A549 (cell line): ENCODE measurements at regions not wholly inside any gene's neighbourhood (a gene's known extent, or its start where the extent isn't known, plus 50 kb on each side); places are given as distances from the start of the nearest gene placed in this dataset.

Source experiments
- BHLHE40 ChIP-seq: IDR thresholded peaks from 2 replicates; pipeline ENCODE4 v1.6.1; 2012; ENCODE audit warnings: low read depth, low read length, inconsistent platforms
- CEBPB ChIP-seq, 2 experiments: fragments of >200 bp in 1 of 2; sonication (Bioruptor Twin) in 1 of 2; formaldehyde crosslinking in 1 of 2; IDR thresholded peaks; 2 replicates each; pipeline ENCODE4 v1.6.1; 2012 to 2016
- FOSL2 ChIP-seq, 2 experiments: fragments of 450-650 bp in 1 of 2; fragments of >200 bp in 1 of 2; sonication (Bioruptor Twin) in 1 of 2; formaldehyde crosslinking; IDR thresholded peaks; 2 replicates each; pipeline versions ENCODE4 v1.5.0 to v1.6.1; 2016 to 2020; ENCODE audit warnings: mild to moderate bottlenecking in 1 of 2, moderate library complexity in 1 of 2
- JUN ChIP-seq, 2 experiments: fragments of >200 bp; sonication (Bioruptor Twin); formaldehyde crosslinking; IDR thresholded peaks; 2 replicates in 1 of 2; 3 replicates in 1 of 2; pipeline ENCODE4 v1.6.1; 2016 to 2017
- NPAS2 ChIP-seq: fragments of 250-450 bp; sonication (Bioruptor Pico); IDR thresholded peaks from 2 replicates; pipeline ENCODE4 v1.8.0; 2022; ENCODE audit warnings: mild to moderate bottlenecking, moderate library complexity, borderline replicate concordance
- POLR2A ChIP-seq: IDR thresholded peaks from 2 replicates; pipeline ENCODE4 v1.6.1; 2012; ENCODE audit warnings: mild to moderate bottlenecking, low read length
- RNF2 ChIP-seq: fragments of 200-600 bp; sonication (generic); IDR thresholded peaks from 2 replicates; pipeline ENCODE4 v1.6.1; 2016; ENCODE audit warnings: low read depth, mild to moderate bottlenecking, antibody characterized with exemption, moderate library complexity, borderline replicate concordance
- SMC3 ChIP-seq: fragments of >200 bp; sonication (Bioruptor Twin); formaldehyde crosslinking; IDR thresholded peaks from 3 replicates; pipeline ENCODE4 v1.6.1; 2018; ENCODE audit warnings: inconsistent platforms
- SREBF2 ChIP-seq: fragments of 450-650 bp; IDR thresholded peaks from 2 replicates; pipeline ENCODE4 v1.6.1; 2014; ENCODE audit warnings: mild to moderate bottlenecking, moderate library complexity
- ZNF302 ChIP-seq: fragments of 250-450 bp; sonication (Bioruptor Pico); IDR thresholded peaks from 2 replicates; pipeline ENCODE4 v1.9.0; 2021; ENCODE audit warnings: inconsistent platforms, mild to moderate bottlenecking, moderate library complexity
- TF ChIP-seq, protein P1 (sequence below): fragments of >200 bp; sonication (Bioruptor Twin); formaldehyde crosslinking; IDR thresholded peaks from 3 replicates; pipeline ENCODE4 v1.5.1; 2016
- TF ChIP-seq, protein P2 (sequence below): fragments of 200-600 bp; sonication (generic); IDR thresholded peaks from 2 replicates; pipeline ENCODE4 v1.6.1; 2016; ENCODE audit warnings: antibody characterized with exemption, mild to moderate bottlenecking, moderate library complexity
- TF ChIP-seq, protein P3 (sequence below): IDR thresholded peaks from 2 replicates; pipeline ENCODE4 v1.6.1; 2012; ENCODE audit warnings: low read depth, borderline replicate concordance
- TF ChIP-seq, protein P4 (sequence below): IDR thresholded peaks from 2 replicates; pipeline ENCODE4 v1.6.1; 2012

DNA sequence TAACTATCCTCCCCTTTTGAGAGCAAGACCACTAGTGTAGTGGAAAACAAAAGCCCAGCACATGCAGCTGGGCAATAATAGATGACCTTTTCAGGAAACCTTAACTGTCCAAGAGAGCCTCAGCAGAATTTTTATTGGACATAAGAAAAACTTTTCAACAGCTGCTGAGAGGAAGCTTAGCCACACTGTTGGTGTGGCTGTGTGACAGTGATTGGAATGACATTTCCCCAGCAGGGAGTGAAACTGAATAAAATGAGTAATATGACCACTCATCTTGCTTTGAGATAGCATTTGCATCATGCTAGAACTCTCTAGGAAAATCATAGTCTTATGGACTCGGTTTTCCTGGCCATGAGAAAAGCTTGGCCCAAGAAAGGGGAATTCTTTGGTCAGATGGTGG is 687.8 kb downstream of the SLCO4C1 start:
- TF ChIP-seq FOSL2 (IDR thresholded peaks at IDR 0.05) (no peak), FOSL2 (CRISPR knock-in tag; IDR thresholded peaks at IDR 0.05) (no peak), POLR2A (no peak), RNF2 (no peak), NPAS2 (CRISPR knock-in tag) (no peak), ZNF302 (CRISPR knock-in tag) (no peak), BHLHE40 (no peak), SMC3 (no peak), JUN (IDR thresholded peaks at IDR 0.05) (no peak), CEBPB (IDR thresholded peaks at IDR 0.05) (no peak), SREBF2 (no peak)
- TF ChIP-seq, protein P1, sequence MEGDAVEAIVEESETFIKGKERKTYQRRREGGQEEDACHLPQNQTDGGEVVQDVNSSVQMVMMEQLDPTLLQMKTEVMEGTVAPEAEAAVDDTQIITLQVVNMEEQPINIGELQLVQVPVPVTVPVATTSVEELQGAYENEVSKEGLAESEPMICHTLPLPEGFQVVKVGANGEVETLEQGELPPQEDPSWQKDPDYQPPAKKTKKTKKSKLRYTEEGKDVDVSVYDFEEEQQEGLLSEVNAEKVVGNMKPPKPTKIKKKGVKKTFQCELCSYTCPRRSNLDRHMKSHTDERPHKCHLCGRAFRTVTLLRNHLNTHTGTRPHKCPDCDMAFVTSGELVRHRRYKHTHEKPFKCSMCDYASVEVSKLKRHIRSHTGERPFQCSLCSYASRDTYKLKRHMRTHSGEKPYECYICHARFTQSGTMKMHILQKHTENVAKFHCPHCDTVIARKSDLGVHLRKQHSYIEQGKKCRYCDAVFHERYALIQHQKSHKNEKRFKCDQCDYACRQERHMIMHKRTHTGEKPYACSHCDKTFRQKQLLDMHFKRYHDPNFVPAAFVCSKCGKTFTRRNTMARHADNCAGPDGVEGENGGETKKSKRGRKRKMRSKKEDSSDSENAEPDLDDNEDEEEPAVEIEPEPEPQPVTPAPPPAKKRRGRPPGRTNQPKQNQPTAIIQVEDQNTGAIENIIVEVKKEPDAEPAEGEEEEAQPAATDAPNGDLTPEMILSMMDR, result no peak
- TF ChIP-seq, protein P2, sequence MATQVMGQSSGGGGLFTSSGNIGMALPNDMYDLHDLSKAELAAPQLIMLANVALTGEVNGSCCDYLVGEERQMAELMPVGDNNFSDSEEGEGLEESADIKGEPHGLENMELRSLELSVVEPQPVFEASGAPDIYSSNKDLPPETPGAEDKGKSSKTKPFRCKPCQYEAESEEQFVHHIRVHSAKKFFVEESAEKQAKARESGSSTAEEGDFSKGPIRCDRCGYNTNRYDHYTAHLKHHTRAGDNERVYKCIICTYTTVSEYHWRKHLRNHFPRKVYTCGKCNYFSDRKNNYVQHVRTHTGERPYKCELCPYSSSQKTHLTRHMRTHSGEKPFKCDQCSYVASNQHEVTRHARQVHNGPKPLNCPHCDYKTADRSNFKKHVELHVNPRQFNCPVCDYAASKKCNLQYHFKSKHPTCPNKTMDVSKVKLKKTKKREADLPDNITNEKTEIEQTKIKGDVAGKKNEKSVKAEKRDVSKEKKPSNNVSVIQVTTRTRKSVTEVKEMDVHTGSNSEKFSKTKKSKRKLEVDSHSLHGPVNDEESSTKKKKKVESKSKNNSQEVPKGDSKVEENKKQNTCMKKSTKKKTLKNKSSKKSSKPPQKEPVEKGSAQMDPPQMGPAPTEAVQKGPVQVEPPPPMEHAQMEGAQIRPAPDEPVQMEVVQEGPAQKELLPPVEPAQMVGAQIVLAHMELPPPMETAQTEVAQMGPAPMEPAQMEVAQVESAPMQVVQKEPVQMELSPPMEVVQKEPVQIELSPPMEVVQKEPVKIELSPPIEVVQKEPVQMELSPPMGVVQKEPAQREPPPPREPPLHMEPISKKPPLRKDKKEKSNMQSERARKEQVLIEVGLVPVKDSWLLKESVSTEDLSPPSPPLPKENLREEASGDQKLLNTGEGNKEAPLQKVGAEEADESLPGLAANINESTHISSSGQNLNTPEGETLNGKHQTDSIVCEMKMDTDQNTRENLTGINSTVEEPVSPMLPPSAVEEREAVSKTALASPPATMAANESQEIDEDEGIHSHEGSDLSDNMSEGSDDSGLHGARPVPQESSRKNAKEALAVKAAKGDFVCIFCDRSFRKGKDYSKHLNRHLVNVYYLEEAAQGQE, result no peak
- TF ChIP-seq, protein P3, sequence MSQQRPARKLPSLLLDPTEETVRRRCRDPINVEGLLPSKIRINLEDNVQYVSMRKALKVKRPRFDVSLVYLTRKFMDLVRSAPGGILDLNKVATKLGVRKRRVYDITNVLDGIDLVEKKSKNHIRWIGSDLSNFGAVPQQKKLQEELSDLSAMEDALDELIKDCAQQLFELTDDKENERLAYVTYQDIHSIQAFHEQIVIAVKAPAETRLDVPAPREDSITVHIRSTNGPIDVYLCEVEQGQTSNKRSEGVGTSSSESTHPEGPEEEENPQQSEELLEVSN, result no peak
- TF ChIP-seq, protein P4, sequence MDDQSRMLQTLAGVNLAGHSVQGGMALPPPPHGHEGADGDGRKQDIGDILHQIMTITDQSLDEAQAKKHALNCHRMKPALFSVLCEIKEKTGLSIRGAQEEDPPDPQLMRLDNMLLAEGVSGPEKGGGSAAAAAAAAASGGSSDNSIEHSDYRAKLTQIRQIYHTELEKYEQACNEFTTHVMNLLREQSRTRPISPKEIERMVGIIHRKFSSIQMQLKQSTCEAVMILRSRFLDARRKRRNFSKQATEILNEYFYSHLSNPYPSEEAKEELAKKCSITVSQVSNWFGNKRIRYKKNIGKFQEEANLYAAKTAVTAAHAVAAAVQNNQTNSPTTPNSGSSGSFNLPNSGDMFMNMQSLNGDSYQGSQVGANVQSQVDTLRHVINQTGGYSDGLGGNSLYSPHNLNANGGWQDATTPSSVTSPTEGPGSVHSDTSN, result no peak
